PC-9 (cell line): ENCODE measurements at regions not wholly inside any gene's neighbourhood (a gene's known extent, or its start where the extent isn't known, plus 50 kb on each side); places are given as distances from the start of the nearest gene placed in this dataset.

Experiments used
- BruUV-seq: library from RNA; stranded (reverse); fragments of 400-500 nt; replicated peaks from 2 replicates; lab custom pipeline; 2021; lab: Mats Ljungman, UMichigan
- CTCF ChIA-PET: fragments of 300-600 bp; sonication (Branson Sonifier 250); formaldehyde crosslinking; loops from one replicate; lab custom pipeline; 2022; ENCODE audit warnings: antibody characterized with exemption; lab: Charles Lee
- POLR2A ChIA-PET: fragments of 300-600 bp; sonication (Branson Sonifier 250); formaldehyde crosslinking; loops from one replicate; lab custom pipeline; 2022; ENCODE audit warnings: antibody characterized with exemption; ENCODE audit not compliant: unreplicated experiment; lab: Charles Lee
- DNase-seq, 2 experiments: peaks; one replicate each; pipeline versions ENCODE4 v3.0.0 to v3.0.0-alpha.2; 2015 to 2022; ENCODE audit warnings: mixed read lengths in 1 of 2
- H2AFZ ChIP-seq: fragments of 200-600 bp; sonication (generic); 2 replicates; pipeline ENCODE4 v1.8.1; 2017; ENCODE audit warnings: antibody characterized with exemption
- H3F3A ChIP-seq: fragments of 200-600 bp; sonication (generic); 2 replicates; pipeline ENCODE4 v1.8.1; 2017; ENCODE audit warnings: antibody characterized with exemption, mild to moderate bottlenecking, low read depth; ENCODE audit not compliant: insufficient read depth
- H3K27ac ChIP-seq: fragments of 200-600 bp; sonication (generic); 2 replicates; pipeline ENCODE4 v1.6.1; 2016; ENCODE audit warnings: mixed run types
- H3K27me3 ChIP-seq: fragments of 200-600 bp; sonication (generic); 2 replicates; pipeline ENCODE4 v1.6.1; 2016; ENCODE audit warnings: low read depth, mixed run types; ENCODE audit not compliant: insufficient read depth
- H3K36me3 ChIP-seq: fragments of 200-600 bp; sonication (generic); 2 replicates; pipeline ENCODE4 v1.6.1; 2016; ENCODE audit warnings: low read depth, mixed run types
- H3K4me1 ChIP-seq: fragments of 200-600 bp; sonication (generic); replicated peaks from 2 replicates; pipeline ENCODE4 v1.6.1; 2016; ENCODE audit warnings: mixed run types; ENCODE audit not compliant: insufficient read depth
- H3K4me2 ChIP-seq: fragments of 200-600 bp; sonication (generic); 2 replicates; pipeline ENCODE4 v1.6.1; 2017; ENCODE audit warnings: mixed run types
- H3K4me3 ChIP-seq: fragments of 200-600 bp; sonication (generic); 2 replicates; pipeline ENCODE4 v1.6.1; 2016; ENCODE audit warnings: mixed run types
- H3K79me2 ChIP-seq: fragments of 200-600 bp; sonication (generic); 2 replicates; pipeline ENCODE4 v1.6.1; 2017; ENCODE audit warnings: low read depth, mixed run types
- H3K9me2 ChIP-seq: fragments of 200-600 bp; sonication (generic); 2 replicates; pipeline ENCODE4 v1.8.1; 2017; ENCODE audit warnings: mild to moderate bottlenecking; ENCODE audit not compliant: insufficient read depth
- H3K9me3 ChIP-seq: fragments of 200-600 bp; sonication (generic); 2 replicates; pipeline ENCODE4 v1.8.1; 2016; ENCODE audit warnings: low read depth; ENCODE audit not compliant: insufficient read depth
- H4K20me1 ChIP-seq: fragments of 200-600 bp; sonication (generic); 2 replicates; pipeline ENCODE4 v1.8.1; 2017; ENCODE audit not compliant: insufficient read depth
- CTCF ChIP-seq: fragments of 200-600 bp; sonication (generic); conservative IDR thresholded peaks from 2 replicates; pipeline ENCODE4 v1.6.1; 2017; ENCODE audit warnings: mixed run types, antibody characterized with exemption, mild to moderate bottlenecking, moderate library complexity
- EZH2 ChIP-seq: fragments of 200-600 bp; sonication (generic); IDR thresholded peaks from 2 replicates; pipeline ENCODE4 v1.8.0; 2017; ENCODE audit warnings: antibody characterized with exemption, low read depth
- intact Hi-C: fragments of 100-400 bp; cut with micrococcal nuclease; formaldehyde crosslinking; loops from one replicate; pipeline ENCODE4 v1.10.0; 2022; ENCODE audit not compliant: unreplicated experiment

DNA sequence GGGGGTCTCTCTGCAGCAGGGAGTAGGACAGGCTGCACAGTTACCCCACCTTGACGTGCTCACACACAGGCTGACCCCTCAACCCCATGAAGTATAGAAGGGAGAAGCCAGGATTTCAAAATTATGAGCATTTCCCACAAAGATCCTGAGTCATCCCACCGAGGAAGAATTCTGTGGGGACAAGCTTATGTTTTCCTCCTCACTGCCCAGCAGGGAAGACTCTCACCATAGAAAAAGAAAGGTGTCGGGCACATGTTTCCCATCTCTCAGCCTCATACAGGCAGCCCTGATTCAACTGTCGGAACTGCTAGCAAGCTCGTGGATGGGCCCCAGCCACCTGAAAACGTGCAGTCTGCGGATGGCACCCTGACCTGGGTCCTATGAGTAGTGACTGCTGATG lies 499.7 kb upstream of the MKI67 start:
- POLR2A ChIA-PET = no interaction called here
- BruUV-seq = no TSS peak

DNA sequence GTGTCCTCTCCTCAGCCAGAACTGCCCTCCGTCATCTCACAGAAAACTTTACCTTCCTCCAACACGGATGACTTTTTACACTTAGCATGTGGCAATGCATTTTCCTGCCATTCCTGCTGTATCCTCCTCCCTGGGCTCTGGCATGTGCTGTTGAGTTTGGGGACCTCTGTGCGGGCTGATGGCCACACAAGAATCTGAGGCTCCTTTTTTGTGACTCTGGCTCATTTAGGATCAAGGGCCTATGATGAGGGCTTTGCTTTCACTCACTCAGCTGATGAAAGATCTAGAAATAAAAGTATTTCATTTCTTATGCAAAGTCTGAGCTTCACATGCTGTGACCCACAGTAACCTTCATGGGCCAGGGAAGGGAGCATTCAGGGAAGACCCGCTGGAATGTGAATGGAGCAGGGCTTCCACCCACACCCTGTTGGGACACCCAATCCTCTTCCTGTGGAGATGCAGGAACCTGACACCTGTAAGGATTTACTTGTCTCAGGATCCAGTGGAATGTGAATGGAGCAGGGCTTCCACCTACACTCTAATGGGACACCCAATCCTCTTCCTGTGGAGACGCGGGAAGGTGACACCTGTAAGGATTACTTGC lies 500.3 kb upstream of the MKI67 start:
- no peaks in the 10 kb centered on the region for H3K9me3 ChIP-seq
- H3K36me3 ChIP-seq = no peaks in the 10 kb centered on the region
- ChIA-PET CTCF (no interaction called here), POLR2A (no interaction called here)
- no peak overlapping the region for H3K4me3 ChIP-seq
- no TSS peak for BruUV-seq
- no peak for TF ChIP-seq EZH2
- no peak for TF ChIP-seq CTCF
- peaks cover 34% of the 10 kb centered on the region for H3K27me3 ChIP-seq
- intact Hi-C loops = no loop called here
- H3K79me2 ChIP-seq = no peaks in the 10 kb centered on the region
- H3K27ac ChIP-seq = no peak overlapping the region
- H3K9me2 ChIP-seq = no peaks in the 10 kb centered on the region
- no peaks in the 10 kb centered on the region for H3F3A ChIP-seq
- no peaks in the 10 kb centered on the region for H4K20me1 ChIP-seq
- no peaks in the 10 kb centered on the region for H3K4me1 ChIP-seq
- H2AFZ ChIP-seq = no peak overlapping the region
- H3K4me2 ChIP-seq = no peak overlapping the region
- DNase-seq = no peak

More for the DNA sequence above, 499.7 kb upstream of the MKI67 start:
- intact Hi-C loops = no loop called here
- CTCF ChIA-PET = no interaction called here
- no peaks in the 10 kb centered on the region for H3K36me3 ChIP-seq
- no peak overlapping the region for H3K4me3 ChIP-seq
- no peaks in the 10 kb centered on the region for H4K20me1 ChIP-seq
- H2AFZ ChIP-seq = no peak overlapping the region
- H3F3A ChIP-seq = no peaks in the 10 kb centered on the region
- DNase-seq = no peak
- no peaks in the 10 kb centered on the region for H3K4me1 ChIP-seq
- peaks cover 34% of the 10 kb centered on the region for H3K27me3 ChIP-seq
- H3K9me3 ChIP-seq = no peaks in the 10 kb centered on the region
- no peak overlapping the region for H3K27ac ChIP-seq
- no peak overlapping the region for H3K4me2 ChIP-seq
- no peaks in the 10 kb centered on the region for H3K79me2 ChIP-seq
- TF ChIP-seq EZH2 = no peak
- H3K9me2 ChIP-seq = no peaks in the 10 kb centered on the region

- no peaks in the 10 kb centered on the region for H4K20me1 ChIP-seq
- no peak for DNase-seq
- no peaks in the 10 kb centered on the region for H3K79me2 ChIP-seq
- no peak for TF ChIP-seq EZH2
- no peak for TF ChIP-seq CTCF
- no TSS peak for BruUV-seq
- H3K4me1 ChIP-seq = no peaks in the 10 kb centered on the region
- no peaks in the 10 kb centered on the region for H3F3A ChIP-seq
- H2AFZ ChIP-seq = no peak overlapping the region
- intact Hi-C loops = no loop called here
- ChIA-PET POLR2A (no interaction called here), CTCF (no interaction called here)
- no peaks in the 10 kb centered on the region for H3K9me2 ChIP-seq
- no peak overlapping the region for H3K4me3 ChIP-seq
- no peaks in the 10 kb centered on the region for H3K36me3 ChIP-seq
- no peak overlapping the region for H3K4me2 ChIP-seq
- peaks cover 25% of the 10 kb centered on the region for H3K27me3 ChIP-seq
- no peaks in the 10 kb centered on the region for H3K9me3 ChIP-seq
- no peak overlapping the region for H3K27ac ChIP-seq
These were observed 501.6 kb upstream of the MKI67 start for GRCh38 chr10:128627811-128628210.

GRCh38 chr10:128628252-128628651 lies 502.0 kb upstream of the MKI67 start:
- no peak overlapping the region for H3K4me2 ChIP-seq
- no peak overlapping the region for H3K4me3 ChIP-seq
- BruUV-seq = no TSS peak
- H2AFZ ChIP-seq = no peak overlapping the region
- H3F3A ChIP-seq = no peaks in the 10 kb centered on the region
- H3K9me3 ChIP-seq = no peaks in the 10 kb centered on the region
- no peaks in the 10 kb centered on the region for H3K36me3 ChIP-seq
- no peak for DNase-seq
- no peak for TF ChIP-seq CTCF
- TF ChIP-seq EZH2 = no peak
- POLR2A ChIA-PET = no interaction called here
- H3K27me3 ChIP-seq = peaks cover 20% of the 10 kb centered on the region
- CTCF ChIA-PET = no interaction called here
- no peaks in the 10 kb centered on the region for H3K9me2 ChIP-seq
- no peak overlapping the region for H3K27ac ChIP-seq
- no peaks in the 10 kb centered on the region for H3K4me1 ChIP-seq
- intact Hi-C loops = no loop called here
- no peaks in the 10 kb centered on the region for H4K20me1 ChIP-seq
- no peaks in the 10 kb centered on the region for H3K79me2 ChIP-seq
